HG02759 (cell line): ENCODE measurements at regions not wholly inside any gene's neighbourhood (a gene's known extent, or its start where the extent isn't known, plus 50 kb on each side); places are given as distances from the start of the nearest gene placed in this dataset.

Experiments used
- ATAC-seq: cut with Tn5 transposase; IDR thresholded peaks from one replicate; pipeline ENCODE4 v1.9.1; 2021; ENCODE audit warnings: mild to moderate bottlenecking, moderate library complexity; ENCODE audit not compliant: unreplicated experiment

GRCh38 chr9:116095403-116095802, 58.2 kb upstream of the PAPPA start:
- no peak for ATAC-seq

DNA sequence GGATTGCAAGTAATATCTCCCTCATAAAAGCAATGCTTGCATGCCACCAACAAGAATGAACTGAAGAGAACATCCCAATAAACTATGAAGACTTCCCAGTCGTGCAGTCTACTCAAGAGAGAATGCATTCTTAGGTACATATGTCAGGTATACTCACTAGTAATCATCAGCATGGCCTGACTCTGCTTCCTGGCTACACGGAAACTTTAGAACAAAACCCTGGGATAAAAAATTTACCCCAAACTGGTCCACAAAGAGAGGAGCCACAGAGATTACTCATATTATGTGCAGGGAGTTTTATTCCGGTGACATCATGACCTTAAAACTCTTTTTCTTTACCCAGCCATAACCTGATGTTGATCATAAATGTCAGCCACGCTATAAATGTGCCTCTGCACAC, 57.5 kb upstream of the PAPPA start:
- no peak for ATAC-seq

DNA sequence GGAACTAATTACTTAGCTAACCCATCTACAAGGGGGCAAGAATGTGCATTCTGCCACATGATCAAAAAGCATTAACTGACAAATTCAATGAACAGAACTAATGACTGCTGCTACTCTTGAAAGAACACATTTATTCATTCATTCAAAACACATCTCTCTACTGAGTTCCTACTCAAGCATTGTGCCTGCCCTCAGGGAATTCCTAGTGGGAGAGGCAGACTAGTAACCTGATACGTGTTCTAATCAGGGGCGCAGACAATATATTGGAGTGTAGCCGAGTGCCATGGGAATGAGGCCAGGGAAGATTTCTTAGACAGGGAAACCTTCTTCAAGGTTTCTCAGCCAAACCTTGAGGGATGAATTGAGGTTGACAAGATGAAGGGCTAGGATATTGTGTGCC, 56.7 kb upstream of the PAPPA start:
- ATAC-seq, result no peak

DNA sequence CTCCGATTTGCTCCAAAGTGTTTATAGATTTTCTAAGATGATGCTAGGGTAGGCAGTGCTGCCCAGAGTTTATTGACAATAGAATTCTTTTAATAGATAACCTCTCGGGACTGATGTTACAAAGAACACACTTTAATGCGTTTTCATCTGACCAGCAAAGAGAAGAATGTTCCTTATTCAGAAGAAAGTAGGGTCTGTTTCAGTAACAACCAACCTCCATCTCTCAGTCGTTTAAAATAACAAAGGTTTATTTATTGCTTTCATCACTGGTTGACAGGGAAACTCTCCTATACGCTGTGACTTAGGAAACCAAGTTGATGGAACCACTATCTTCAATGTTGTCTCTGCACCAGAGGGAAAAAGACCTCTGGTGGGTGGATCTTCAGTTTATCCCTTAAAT, 55.1 kb upstream of the PAPPA start:
- ATAC-seq, result no peak

GRCh38 chr9:116099821-116100220, 53.8 kb upstream of the PAPPA start:
- ATAC-seq, result no peak

GRCh38 chr9:116100711-116101121, 52.9 kb upstream of the PAPPA start:
- no peak for ATAC-seq

DNA sequence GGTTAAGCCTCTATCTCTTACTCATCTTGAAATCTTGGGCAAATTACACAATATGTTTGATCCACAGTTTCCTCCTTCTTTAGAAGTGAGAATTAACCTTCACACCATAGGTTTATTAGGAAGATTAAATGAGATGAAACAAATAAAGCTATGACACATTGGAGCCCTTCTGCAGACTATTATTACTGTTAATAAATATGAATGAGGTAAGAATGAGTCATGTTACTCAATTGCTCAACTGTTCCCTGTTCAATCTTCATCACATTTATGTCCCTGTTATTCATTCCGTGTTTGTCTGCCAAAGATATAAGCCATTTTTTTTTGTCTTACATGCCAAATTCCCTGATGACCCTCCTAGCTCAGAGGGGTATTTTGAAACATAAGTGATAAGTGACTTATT, 52.1 kb upstream of the PAPPA start:
- ATAC-seq, result no peak

- no peak for ATAC-seq
Measured at GRCh38 chr9:116102596-116102995, 51.0 kb upstream of the PAPPA start.
